GM23338 (cell line): ENCODE measurements at regions not wholly inside any gene's neighbourhood (a gene's known extent, or its start where the extent isn't known, plus 50 kb on each side); places are given as distances from the start of the nearest gene placed in this dataset.

Source experiments
- ATAC-seq: fragments of 200-7000 bp; cut with Tn5 transposase; 3 replicates; pipeline ENCODE4 v1.9.1; 2020
- DNase-seq: peaks from one replicate; pipeline ENCODE4 v3.0.0-alpha.2; 2015; ENCODE audit warnings: low spot score
- H2AFZ ChIP-seq: fragments of 200-600 bp; sonication (generic); 2 replicates; pipeline ENCODE4 v1.8.0; 2016; ENCODE audit warnings: antibody characterized with exemption, mild to moderate bottlenecking, moderate library complexity
- H3F3A ChIP-seq: fragments of 200-600 bp; sonication (generic); replicated peaks from 2 replicates; pipeline ENCODE4 v1.8.0; 2017; ENCODE audit warnings: antibody characterized with exemption, mixed run types, low read depth
- H3K27ac ChIP-seq: fragments of 200-600 bp; sonication (generic); 2 replicates; pipeline ENCODE4 v1.6.1; 2016; ENCODE audit warnings: low read depth
- H3K27me3 ChIP-seq: fragments of 200-600 bp; sonication (generic); 2 replicates; pipeline ENCODE4 v1.8.0; 2016; ENCODE audit warnings: mild to moderate bottlenecking, mixed run types, moderate library complexity; ENCODE audit not compliant: insufficient read depth
- H3K36me3 ChIP-seq: fragments of 200-600 bp; sonication (generic); 2 replicates; pipeline ENCODE4 v1.8.0; 2016; ENCODE audit warnings: mild to moderate bottlenecking; ENCODE audit not compliant: insufficient read depth
- H3K4me1 ChIP-seq: fragments of 200-600 bp; sonication (generic); 2 replicates; pipeline ENCODE4 v1.8.0; 2016; ENCODE audit warnings: mild to moderate bottlenecking, moderate library complexity; ENCODE audit not compliant: insufficient read depth
- H3K4me2 ChIP-seq: fragments of 200-600 bp; sonication (generic); 2 replicates; pipeline ENCODE4 v1.7.1; 2017; ENCODE audit warnings: mixed run types
- H3K4me3 ChIP-seq: fragments of 200-600 bp; sonication (generic); 2 replicates; pipeline ENCODE4 v1.6.1; 2016; ENCODE audit warnings: mixed run types
- H3K79me2 ChIP-seq: fragments of 200-600 bp; sonication (generic); replicated peaks from 2 replicates; pipeline ENCODE4 v1.8.0; 2017; ENCODE audit warnings: mild to moderate bottlenecking; ENCODE audit not compliant: insufficient read depth
- H3K9me2 ChIP-seq: fragments of 200-600 bp; sonication (generic); 2 replicates; pipeline ENCODE4 v1.8.0; 2017; ENCODE audit not compliant: insufficient read depth
- H4K20me1 ChIP-seq: fragments of 200-600 bp; sonication (generic); replicated peaks from 2 replicates; pipeline ENCODE4 v1.8.0; 2017; ENCODE audit warnings: mild to moderate bottlenecking; ENCODE audit not compliant: insufficient read depth
- H3K27ac Mint-ChIP-seq: 2 replicates; pipeline ENCODE4 v1.8.0; 2020; ENCODE audit warnings: inconsistent platforms, mild to moderate bottlenecking, moderate library complexity, mixed read lengths
- H3K27me3 Mint-ChIP-seq: 3 replicates; pipeline ENCODE4 v1.8.0; 2022; ENCODE audit warnings: low read depth, mild to moderate bottlenecking, moderate library complexity, mixed read lengths, inconsistent platforms; ENCODE audit not compliant: insufficient read depth, poor library complexity
- H3K36me3 Mint-ChIP-seq: 3 replicates; pipeline ENCODE4 v1.8.0; 2021; ENCODE audit warnings: low read depth, mild to moderate bottlenecking, inconsistent platforms, moderate library complexity, mixed read lengths
- H3K4me1 Mint-ChIP-seq: 3 replicates; pipeline ENCODE4 v1.8.0; 2020; ENCODE audit warnings: mild to moderate bottlenecking, inconsistent platforms, mixed read lengths
- H3K4me3 Mint-ChIP-seq: 3 replicates; pipeline ENCODE4 v1.8.0; 2021; ENCODE audit warnings: moderate library complexity, mild to moderate bottlenecking, inconsistent platforms, mixed read lengths
- H3K9me3 Mint-ChIP-seq: 3 replicates; pipeline ENCODE4 v1.8.0; 2020; ENCODE audit warnings: moderate library complexity, mild to moderate bottlenecking, inconsistent platforms, mixed read lengths
- CREB1 ChIP-seq: fragments of 250-450 bp; sonication (Bioruptor Pico); IDR thresholded peaks from 2 replicates; pipeline ENCODE4 v1.5.0; 2020; ENCODE audit warnings: low read depth, mild to moderate bottlenecking, moderate library complexity
- CTCF ChIP-seq, 2 experiments: fragments of 200-600 bp in 1 of 2; sonication (generic) in 1 of 2; conservative IDR thresholded peaks; 2 replicates each; pipeline versions ENCODE4 v1.5.1 to v1.6.1; 2016 to 2017; ENCODE audit warnings: antibody characterized with exemption in 2 of 2, low read depth in 2 of 2, mild to moderate bottlenecking in 2 of 2, moderate library complexity in 1 of 2
- ETS1 ChIP-seq: IDR thresholded peaks from 2 replicates; pipeline ENCODE4 v1.6.1; 2016; ENCODE audit warnings: antibody characterized with exemption
- EZH2 ChIP-seq: fragments of 200-600 bp; sonication (generic); IDR thresholded peaks from one replicate; pipeline ENCODE4 v1.8.0; 2017; ENCODE audit warnings: antibody characterized with exemption, mild to moderate bottlenecking, low read depth; ENCODE audit not compliant: unreplicated experiment
- EZH2phosphoT487 ChIP-seq: fragments of 200-600 bp; sonication (generic); IDR thresholded peaks from one replicate; pipeline ENCODE4 v1.8.1; 2018; ENCODE audit warnings: antibody characterized with exemption; ENCODE audit not compliant: unreplicated experiment
- JUNB ChIP-seq: IDR thresholded peaks from one replicate; pipeline ENCODE4 v1.6.1; 2016; ENCODE audit warnings: antibody characterized with exemption; ENCODE audit not compliant: unreplicated experiment
- NANOG ChIP-seq: IDR thresholded peaks from 2 replicates; pipeline ENCODE4 v1.6.1; 2016; ENCODE audit warnings: antibody characterized with exemption, borderline replicate concordance
- POLR2AphosphoS5 ChIP-seq: IDR thresholded peaks from 2 replicates; pipeline ENCODE4 v1.6.1; 2016; ENCODE audit warnings: antibody characterized with exemption, low read depth
- REST ChIP-seq: IDR thresholded peaks from one replicate; pipeline ENCODE4 v1.6.1; 2018; ENCODE audit warnings: antibody characterized with exemption; ENCODE audit not compliant: unreplicated experiment
- STAT1 ChIP-seq: IDR thresholded peaks from one replicate; pipeline ENCODE4 v1.6.1; 2016; ENCODE audit warnings: antibody characterized with exemption; ENCODE audit not compliant: unreplicated experiment
- ZNF114 ChIP-seq: fragments of 250-450 bp; sonication (Bioruptor Pico); IDR thresholded peaks from 2 replicates; pipeline ENCODE4 v1.5.0; 2020; ENCODE audit warnings: mild to moderate bottlenecking, moderate library complexity
- ZNF331 ChIP-seq: fragments of 250-450 bp; sonication (Bioruptor Pico); IDR thresholded peaks from 2 replicates; pipeline ENCODE4 v1.5.0; 2020; ENCODE audit warnings: low read depth, mild to moderate bottlenecking, moderate library complexity
- ZNF462 ChIP-seq: fragments of 250-450 bp; sonication (Bioruptor Pico); IDR thresholded peaks from 2 replicates; pipeline ENCODE4 v1.5.0; 2020; ENCODE audit warnings: mild to moderate bottlenecking, moderate library complexity

GRCh38 chr1:4270651-4271337 is 370.7 kb upstream of the C1orf174 start:
- Histone ChIP-seq H3K4me3 (no peak overlapping the region), H3K79me2 (no peaks in the 10 kb centered on the region), H3K36me3 (no peaks in the 10 kb centered on the region), H3K4me1 (no peaks in the 10 kb centered on the region), H3K27me3 (no peaks in the 10 kb centered on the region), H3K27ac (no peak overlapping the region), H3F3A (no peaks in the 10 kb centered on the region), H3K4me2 (no peak overlapping the region), H4K20me1 (no peaks in the 10 kb centered on the region), H2AFZ (no peak overlapping the region), H3K9me2 (no peaks in the 10 kb centered on the region)
- DNase-seq: no peak
- H3K4me3 Mint-ChIP-seq: no peak overlapping the region
- TF ChIP-seq NANOG (no peak), ZNF462 (CRISPR knock-in tag) (no peak), ZNF331 (CRISPR knock-in tag) (no peak), JUNB (no peak), ZNF114 (CRISPR knock-in tag) (no peak), POLR2AphosphoS5 (no peak), EZH2 (no peak), CTCF (conservative IDR thresholded peaks at IDR 0.05; ENCODE audit: low read depth in 2 of 2) (no peak), EZH2phosphoT487 (no peak), ETS1 (no peak), REST (no peak), CREB1 (CRISPR knock-in tag) (no peak), STAT1 (no peak)
- no peak for ATAC-seq
- no peaks in the 10 kb centered on the region for H3K4me1 Mint-ChIP-seq
- peaks cover 97% of the 10 kb centered on the region for H3K9me3 Mint-ChIP-seq
- H3K36me3 Mint-ChIP-seq: peaks cover 36% of the 10 kb centered on the region; the same call in 2 of the 3 replicates
- peaks cover 4% of the 10 kb centered on the region for H3K27me3 Mint-ChIP-seq
- H3K27ac Mint-ChIP-seq: no peak overlapping the region
